IPS-NIHi7 (cell line): ENCODE measurements at regions not wholly inside any gene's neighbourhood (a gene's known extent, or its start where the extent isn't known, plus 50 kb on each side); places are given as distances from the start of the nearest gene placed in this dataset.

Experiments used
- DNase-seq: peaks from one replicate; pipeline ENCODE4 v3.0.0; 2012; ENCODE audit warnings: mixed read lengths; ENCODE audit errors: extremely low spot score

- DNase-seq, result no peak
Measured at GRCh38 chr6:43869792-43870659, 100.0 kb downstream of the VEGFA start.

GRCh38 chr6:43869079-43869710 is 99.2 kb downstream of the VEGFA start:
- DNase-seq, result no peak

GRCh38 chr6:43868467-43868866 is 98.5 kb downstream of the VEGFA start:
- DNase-seq, result no peak

- DNase-seq, result no peak
Measured at GRCh38 chr6:43867996-43868395, 98.0 kb downstream of the VEGFA start.

- no peak for DNase-seq
Measured at GRCh38 chr6:43867246-43867645, 97.2 kb downstream of the VEGFA start.

- no peak for DNase-seq
Measured at GRCh38 chr6:43865932-43866645, 96.1 kb downstream of the VEGFA start.

GRCh38 chr6:43865086-43865485 is 95.1 kb downstream of the VEGFA start:
- DNase-seq, result no peak

- DNase-seq, result no peak
Measured at GRCh38 chr6:43862925-43863324, 92.9 kb downstream of the VEGFA start.

- no peak for DNase-seq
Measured at GRCh38 chr6:43861212-43861894, 91.3 kb downstream of the VEGFA start.

- DNase-seq, result no peak
Measured at GRCh38 chr6:43860285-43860684, 90.3 kb downstream of the VEGFA start.

- DNase-seq, result no peak
Measured at GRCh38 chr6:43859213-43859612, 89.2 kb downstream of the VEGFA start.

GRCh38 chr6:43858161-43859153 is 88.4 kb downstream of the VEGFA start:
- no peak for DNase-seq

- DNase-seq, result peak; percentile 67
Measured at GRCh38 chr6:43856005-43856765, 86.2 kb downstream of the VEGFA start.

GRCh38 chr6:43855247-43855646 is 85.2 kb downstream of the VEGFA start:
- no peak for DNase-seq

- DNase-seq, result no peak
Measured at GRCh38 chr6:43853066-43853650, 83.1 kb downstream of the VEGFA start.

- DNase-seq, result no peak
Measured at GRCh38 chr6:43852350-43852864, 82.4 kb downstream of the VEGFA start.

- peak; percentile 57 for DNase-seq
Measured at GRCh38 chr6:43851204-43851865, 81.3 kb downstream of the VEGFA start.

GRCh38 chr6:43850314-43851203 is 80.5 kb downstream of the VEGFA start:
- no peak for DNase-seq
